H9 (cell line): ENCODE measurements at regions not wholly inside any gene's neighbourhood (a gene's known extent, or its start where the extent isn't known, plus 50 kb on each side); places are given as distances from the start of the nearest gene placed in this dataset.

Experiments used
- DNase-seq: peaks from one replicate; pipeline ENCODE4 v3.0.0-alpha.2; 2017
- H2AFZ ChIP-seq: one replicate; pipeline ENCODE4 v1.6.1; 2013; ENCODE audit warnings: mild to moderate bottlenecking, low read length, control low read depth, moderate library complexity
- H2AK5ac ChIP-seq: 2 replicates; pipeline ENCODE4 v1.6.1; 2013; ENCODE audit warnings: low read length, control low read depth, mixed read lengths; ENCODE audit not compliant: insufficient read length
- H2BK120ac ChIP-seq: one replicate; pipeline ENCODE4 v1.6.1; 2013; ENCODE audit warnings: low read depth, mild to moderate bottlenecking, low read length, control low read depth, inconsistent platforms; ENCODE audit not compliant: poor library complexity, severe bottlenecking
- H2BK12ac ChIP-seq: 2 replicates; pipeline ENCODE4 v1.6.1; 2013; ENCODE audit warnings: low read length, control low read depth, mixed read lengths, low read depth; ENCODE audit not compliant: insufficient read length
- H2BK15ac ChIP-seq: 2 replicates; pipeline ENCODE4 v1.6.1; 2013; ENCODE audit warnings: low read depth, low read length, control low read depth
- H2BK20ac ChIP-seq: one replicate; pipeline ENCODE4 v1.6.1; 2013; ENCODE audit warnings: low read depth, mild to moderate bottlenecking, low read length, control low read depth, inconsistent platforms; ENCODE audit not compliant: poor library complexity, severe bottlenecking
- H2BK5ac ChIP-seq: 2 replicates; pipeline ENCODE4 v1.6.1; 2013; ENCODE audit warnings: low read length, control low read depth, mixed read lengths; ENCODE audit not compliant: insufficient read length
- H3K14ac ChIP-seq: 2 replicates; pipeline ENCODE4 v1.6.1; 2013; ENCODE audit warnings: low read length, control low read depth; ENCODE audit not compliant: insufficient read depth
- H3K18ac ChIP-seq: 2 replicates; pipeline ENCODE4 v1.6.1; 2013; ENCODE audit warnings: low read depth, mild to moderate bottlenecking, mixed read lengths, low read length, control low read depth; ENCODE audit not compliant: insufficient read length
- H3K23ac ChIP-seq: 2 replicates; pipeline ENCODE4 v1.6.1; 2013; ENCODE audit warnings: low read length, control low read depth, mixed read lengths, low read depth; ENCODE audit not compliant: insufficient read length
- H3K23me2 ChIP-seq: 2 replicates; pipeline ENCODE4 v1.6.1; 2013; ENCODE audit warnings: low read depth, mild to moderate bottlenecking, mixed read lengths, low read length, control low read depth; ENCODE audit not compliant: insufficient read length, poor library complexity, severe bottlenecking
- H3K27ac ChIP-seq: 2 replicates; pipeline ENCODE4 v1.5.1; 2013; ENCODE audit warnings: low read length, control low read depth, mixed read lengths, low read depth; ENCODE audit not compliant: insufficient read length
- H3K27me3 ChIP-seq: 2 replicates; pipeline ENCODE4 v1.6.1; 2013; ENCODE audit warnings: low read length, control low read depth, inconsistent platforms; ENCODE audit not compliant: insufficient read depth
- H3K4ac ChIP-seq: 2 replicates; pipeline ENCODE4 v1.6.1; 2013; ENCODE audit warnings: low read depth, mild to moderate bottlenecking, control low read depth, inconsistent platforms, low read length, moderate library complexity
- H3K4me1 ChIP-seq: 2 replicates; pipeline ENCODE4 v1.6.1; 2013; ENCODE audit warnings: low read length, control low read depth, inconsistent platforms; ENCODE audit not compliant: insufficient read depth
- H3K4me2 ChIP-seq: 2 replicates; pipeline ENCODE4 v1.6.1; 2013; ENCODE audit warnings: low read length, control low read depth, mixed read lengths; ENCODE audit not compliant: insufficient read length, insufficient read depth
- H3K56ac ChIP-seq: 2 replicates; pipeline ENCODE4 v1.6.1; 2013; ENCODE audit warnings: low read depth, mild to moderate bottlenecking, mixed read lengths, low read length, control low read depth; ENCODE audit not compliant: insufficient read length
- H3K79me1 ChIP-seq: 2 replicates; pipeline ENCODE4 v1.6.1; 2013; ENCODE audit warnings: low read depth, mild to moderate bottlenecking, moderate library complexity, low read length, control low read depth, inconsistent platforms; ENCODE audit not compliant: insufficient read depth, poor library complexity, severe bottlenecking
- H3K79me2 ChIP-seq: 2 replicates; pipeline ENCODE4 v1.6.1; 2013; ENCODE audit warnings: low read length, control low read depth, inconsistent platforms; ENCODE audit not compliant: insufficient read depth
- H3K9ac ChIP-seq: 2 replicates; pipeline ENCODE4 v1.6.1; 2013; ENCODE audit warnings: low read length, control low read depth, mixed read lengths; ENCODE audit not compliant: insufficient read length; ENCODE audit errors: extremely low read depth
- H3K9me3 ChIP-seq: one replicate; pipeline ENCODE4 v1.6.1; 2013; ENCODE audit warnings: low read depth, low read length, inconsistent platforms; ENCODE audit not compliant: control insufficient read depth
- H3T11ph ChIP-seq: one replicate; pipeline ENCODE4 v1.6.1; 2013; ENCODE audit warnings: mild to moderate bottlenecking, low read length, control low read depth, inconsistent platforms
- H4K20me1 ChIP-seq: one replicate; pipeline ENCODE4 v1.6.1; 2013; ENCODE audit not compliant: control insufficient read depth, insufficient read length, insufficient read depth
- H4K5ac ChIP-seq: 2 replicates; pipeline ENCODE4 v1.6.1; 2013; ENCODE audit warnings: low read depth, mild to moderate bottlenecking, mixed read lengths, low read length, control low read depth; ENCODE audit not compliant: insufficient read length
- H4K8ac ChIP-seq: replicated peaks from 2 replicates; pipeline ENCODE4 v1.6.1; 2013; ENCODE audit warnings: low read length, control low read depth, mixed read lengths, low read depth; ENCODE audit not compliant: insufficient read length
- H4K91ac ChIP-seq: 2 replicates; pipeline ENCODE4 v1.6.1; 2013; ENCODE audit warnings: low read depth, mild to moderate bottlenecking, moderate library complexity, mixed read lengths, low read length, control low read depth; ENCODE audit not compliant: insufficient read length
- H3K27ac Mint-ChIP-seq, 3 experiments: 2 replicates in 2 of 3; 3 replicates in 1 of 3; pipeline ENCODE4 v1.8.0; 2020 to 2021; ENCODE audit warnings: mixed read lengths in 3 of 3, mild to moderate bottlenecking in 1 of 3, moderate library complexity in 1 of 3
- H3K27me3 Mint-ChIP-seq: 2 replicates; pipeline ENCODE4 v1.8.0; 2021; ENCODE audit warnings: low read depth, mild to moderate bottlenecking, moderate library complexity, mixed read lengths
- H3K36me3 Mint-ChIP-seq, 3 experiments: 2 replicates in 2 of 3; 3 replicates in 1 of 3; pipeline ENCODE4 v1.8.0; 2020 to 2021; ENCODE audit warnings: low read depth in 3 of 3, mixed read lengths in 3 of 3; ENCODE audit not compliant: insufficient read depth in 1 of 3
- H3K4me1 Mint-ChIP-seq, 2 experiments: 2 replicates each; pipeline ENCODE4 v1.8.0; 2020; ENCODE audit warnings: mixed read lengths in 2 of 2
- H3K4me3 Mint-ChIP-seq, 2 experiments: 2 replicates in 1 of 2; 3 replicates in 1 of 2; pipeline ENCODE4 v1.8.0; 2020 to 2021; ENCODE audit warnings: mild to moderate bottlenecking in 2 of 2, mixed read lengths in 2 of 2, moderate library complexity in 1 of 2
- H3K9me3 Mint-ChIP-seq, 2 experiments: 2 replicates in 1 of 2; 3 replicates in 1 of 2; pipeline ENCODE4 v1.8.0; 2020; ENCODE audit warnings: mild to moderate bottlenecking in 2 of 2, mixed read lengths in 2 of 2, moderate library complexity in 1 of 2
- WGBS: extraction: QIAGEN DNeasy Blood & Tissue Kit; methylation state at CpG from one replicate; pipeline ENCODE4 v1.1.7; 2013; ENCODE audit warnings: missing lambda C conversion rate, low lambda C conversion rate, mixed read lengths; ENCODE audit not compliant: insufficient read length; ENCODE audit errors: extremely low coverage; 5-methylcytosine and 5-hydroxymethylcytosine counted together
- TF ChIP-seq, protein P1 (sequence below): fragments of 200-600 bp; sonication (generic); conservative IDR thresholded peaks from 3 replicates; pipeline ENCODE4 v1.8.0; 2021; ENCODE audit warnings: antibody characterized with exemption, mild to moderate bottlenecking

DNA sequence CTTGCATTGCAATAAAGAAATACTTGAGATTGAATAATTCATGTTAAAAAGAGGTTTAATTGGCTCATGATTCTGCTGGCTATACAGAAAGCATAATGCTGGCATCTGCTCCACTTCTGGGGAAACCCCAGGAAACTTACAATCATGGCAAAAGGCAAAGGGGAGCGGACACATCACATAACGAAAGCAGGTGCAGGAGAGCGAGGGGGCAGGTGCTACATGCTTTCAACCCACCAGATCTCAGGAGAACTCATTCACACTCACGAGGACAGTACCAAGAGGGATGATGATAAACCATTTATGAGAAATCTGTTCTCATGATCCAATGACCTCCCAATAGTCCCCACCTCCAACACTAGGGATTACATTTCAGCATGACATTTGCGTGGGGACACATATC lies 172.6 kb downstream of the RASSF9 start:
- no peak overlapping the region for H2AK5ac ChIP-seq

More for the DNA sequence above, 172.6 kb downstream of the RASSF9 start:
- Mint-ChIP-seq H3K27ac (no peak overlapping the region), H3K4me1 (no peaks in the 10 kb centered on the region), H3K27me3 (no peaks in the 10 kb centered on the region), H3K9me3 (peaks cover 14% of the 10 kb centered on the region in 2 experiments), H3K36me3 (peaks cover 5 to 11% (median 7%) of the 10 kb centered on the region in 3 experiments), H3K4me3 (no peak overlapping the region)
- Histone ChIP-seq H4K5ac (no peak overlapping the region), H3K23me2 (no peaks in the 10 kb centered on the region), H2AFZ (no peak overlapping the region), H3K27ac (no peak overlapping the region), H2BK120ac (no peak overlapping the region), H3K14ac (no peak overlapping the region), H3T11ph (no peak overlapping the region), H3K4me1 (no peaks in the 10 kb centered on the region), H4K8ac (no peak overlapping the region), H3K18ac (no peak overlapping the region), H2BK5ac (no peak overlapping the region), H2BK15ac (no peak overlapping the region), H3K27me3 (no peaks in the 10 kb centered on the region), H3K23ac (no peak overlapping the region), H3K4me2 (no peak overlapping the region), H3K79me1 (no peaks in the 10 kb centered on the region), H3K56ac (no peak overlapping the region), H3K9me3 (no peaks in the 10 kb centered on the region), H2BK12ac (no peak overlapping the region), H4K91ac (no peak overlapping the region), H4K20me1 (no peaks in the 10 kb centered on the region), H3K79me2 (no peaks in the 10 kb centered on the region), H3K4ac (no peak overlapping the region), H3K9ac (no peak overlapping the region), H2BK20ac (no peak overlapping the region)
- DNase-seq, result no peak
- WGBS, result no CpG with 5 or more reads among the region's 5 CpGs
- TF ChIP-seq, protein P1, sequence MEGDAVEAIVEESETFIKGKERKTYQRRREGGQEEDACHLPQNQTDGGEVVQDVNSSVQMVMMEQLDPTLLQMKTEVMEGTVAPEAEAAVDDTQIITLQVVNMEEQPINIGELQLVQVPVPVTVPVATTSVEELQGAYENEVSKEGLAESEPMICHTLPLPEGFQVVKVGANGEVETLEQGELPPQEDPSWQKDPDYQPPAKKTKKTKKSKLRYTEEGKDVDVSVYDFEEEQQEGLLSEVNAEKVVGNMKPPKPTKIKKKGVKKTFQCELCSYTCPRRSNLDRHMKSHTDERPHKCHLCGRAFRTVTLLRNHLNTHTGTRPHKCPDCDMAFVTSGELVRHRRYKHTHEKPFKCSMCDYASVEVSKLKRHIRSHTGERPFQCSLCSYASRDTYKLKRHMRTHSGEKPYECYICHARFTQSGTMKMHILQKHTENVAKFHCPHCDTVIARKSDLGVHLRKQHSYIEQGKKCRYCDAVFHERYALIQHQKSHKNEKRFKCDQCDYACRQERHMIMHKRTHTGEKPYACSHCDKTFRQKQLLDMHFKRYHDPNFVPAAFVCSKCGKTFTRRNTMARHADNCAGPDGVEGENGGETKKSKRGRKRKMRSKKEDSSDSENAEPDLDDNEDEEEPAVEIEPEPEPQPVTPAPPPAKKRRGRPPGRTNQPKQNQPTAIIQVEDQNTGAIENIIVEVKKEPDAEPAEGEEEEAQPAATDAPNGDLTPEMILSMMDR, result no peak
